Gastrocnemius medialis (tissue), 4 donors: ENCODE measurements at regions not wholly inside any gene's neighbourhood (a gene's known extent, or its start where the extent isn't known, plus 50 kb on each side); places are given as distances from the start of the nearest gene placed in this dataset.
A peak's percentile ranks its signal among the peaks of the same experiment; 100 is the strongest.

ENCODE experiments used
- ATAC-seq, 2 donors: fragments of 150-250 bp; one replicate each; pipeline ENCODE4 v1.9.1; 2016
- DNase-seq, 2 donors: peaks; one replicate each; pipeline ENCODE4 v3.0.0-alpha.2; 2019
- H3K27ac ChIP-seq, 4 donors: fragments of 200-600 bp; sonication (generic); 1 replicate in 1 of 4; 2 replicates in 3 of 4; pipeline ENCODE4 v1.5.1; 2016 to 2018; ENCODE audit warnings: mild to moderate bottlenecking in 2 of 4, moderate library complexity in 1 of 4
- H3K27me3 ChIP-seq, 3 donors: fragments of 200-600 bp; sonication (generic) in 2 of 3; 1 replicate in 1 of 3; 2 replicates in 2 of 3; pipeline versions ENCODE4 v1.5.1 to v1.6.0; 2016 to 2019; ENCODE audit warnings: mild to moderate bottlenecking in 1 of 3, moderate library complexity in 1 of 3
- H3K36me3 ChIP-seq, 2 donors: fragments of 200-600 bp; sonication (generic) in 1 of 2; one replicate each; pipeline ENCODE4 v1.5.1; 2017 to 2018
- H3K4me1 ChIP-seq, 2 donors: fragments of 200-600 bp; sonication (generic) in 1 of 2; one replicate each; pipeline ENCODE4 v1.5.1; 2016 to 2017; ENCODE audit warnings: mild to moderate bottlenecking in 2 of 2
- H3K4me3 ChIP-seq, 4 donors: fragments of 200-600 bp; sonication (generic) in 3 of 4; 1 replicate in 1 of 4; 2 replicates in 3 of 4; pipeline ENCODE4 v1.5.1; 2016 to 2019; ENCODE audit warnings: mild to moderate bottlenecking in 2 of 4
- H3K9me3 ChIP-seq, 3 donors: fragments of 200-600 bp; sonication (generic) in 2 of 3; 1 replicate in 1 of 3; 2 replicates in 2 of 3; pipeline ENCODE4 v1.5.1; 2016 to 2019
- POLR2A ChIP-seq, 2 donors: fragments of 450-650 bp; IDR thresholded peaks; one replicate each; pipeline ENCODE4 v1.6.1; 2017; ENCODE audit warnings: antibody characterized with exemption in 2 of 2, mild to moderate bottlenecking in 2 of 2, moderate library complexity in 2 of 2
- in situ Hi-C, 4 donors: fragments of 200-750 bp; cut with MboI; loops; one replicate each; pipeline versions ENCODE4 v1.15.0 to v1.8.0; 2017; ENCODE audit warnings: low sequenced_read_pairs in 4 of 4
- intact Hi-C: fragments of 100-400 bp; cut with DNase I; formaldehyde crosslinking; loops from one replicate; pipeline ENCODE4 v1.15.1; 2023; ENCODE audit warnings: low total_unique reads
- TF ChIP-seq, protein P1 (sequence below), 5 experiments: fragments of 450-650 bp in 3 of 5; fragments of 200-600 bp in 2 of 5; sonication (generic) in 2 of 5; IDR thresholded peaks in 4 of 5; conservative IDR thresholded peaks in 1 of 5; 1 replicate in 4 of 5; 2 replicates in 1 of 5; pipeline ENCODE4 v1.5.1; 2016 to 2019; ENCODE audit warnings: antibody characterized with exemption in 5 of 5, mild to moderate bottlenecking in 3 of 5, moderate library complexity in 3 of 5

DNA sequence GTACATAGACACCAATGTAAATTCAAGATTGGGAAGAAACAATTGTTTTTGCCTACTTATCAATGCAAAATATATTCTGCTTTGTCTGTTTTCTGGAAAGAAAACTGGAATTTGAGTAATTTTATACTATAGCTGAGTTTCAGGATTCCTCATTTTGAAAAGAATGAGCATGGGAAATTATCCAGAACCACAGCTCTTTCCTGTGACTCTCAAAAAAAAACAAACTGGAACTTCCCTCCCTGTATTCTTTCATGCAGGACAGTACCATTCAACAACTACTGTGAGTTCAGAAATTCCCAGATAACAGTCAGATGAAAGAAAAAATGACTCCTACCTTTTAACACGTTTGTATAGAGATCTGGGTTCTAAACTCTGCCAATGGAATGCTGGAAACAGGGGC, 372.4 kb downstream of the TGFB2 start:
- TF ChIP-seq POLR2A (IDR thresholded peaks at IDR 0.05) = no peak
- TF ChIP-seq, protein P1, sequence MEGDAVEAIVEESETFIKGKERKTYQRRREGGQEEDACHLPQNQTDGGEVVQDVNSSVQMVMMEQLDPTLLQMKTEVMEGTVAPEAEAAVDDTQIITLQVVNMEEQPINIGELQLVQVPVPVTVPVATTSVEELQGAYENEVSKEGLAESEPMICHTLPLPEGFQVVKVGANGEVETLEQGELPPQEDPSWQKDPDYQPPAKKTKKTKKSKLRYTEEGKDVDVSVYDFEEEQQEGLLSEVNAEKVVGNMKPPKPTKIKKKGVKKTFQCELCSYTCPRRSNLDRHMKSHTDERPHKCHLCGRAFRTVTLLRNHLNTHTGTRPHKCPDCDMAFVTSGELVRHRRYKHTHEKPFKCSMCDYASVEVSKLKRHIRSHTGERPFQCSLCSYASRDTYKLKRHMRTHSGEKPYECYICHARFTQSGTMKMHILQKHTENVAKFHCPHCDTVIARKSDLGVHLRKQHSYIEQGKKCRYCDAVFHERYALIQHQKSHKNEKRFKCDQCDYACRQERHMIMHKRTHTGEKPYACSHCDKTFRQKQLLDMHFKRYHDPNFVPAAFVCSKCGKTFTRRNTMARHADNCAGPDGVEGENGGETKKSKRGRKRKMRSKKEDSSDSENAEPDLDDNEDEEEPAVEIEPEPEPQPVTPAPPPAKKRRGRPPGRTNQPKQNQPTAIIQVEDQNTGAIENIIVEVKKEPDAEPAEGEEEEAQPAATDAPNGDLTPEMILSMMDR (IDR thresholded peaks at IDR 0.05 in 4 of 5, conservative IDR thresholded peaks at IDR 0.05 in 1 of 5) = no peak
- H3K4me3 ChIP-seq = no peak overlapping the region
- in situ Hi-C loops = no loop called here
- intact Hi-C loops = no loop called here
- no peak for ATAC-seq
- no peaks in the 10 kb centered on the region for H3K4me1 ChIP-seq
- H3K27me3 ChIP-seq = no peaks in the 10 kb centered on the region
- no peaks in the 10 kb centered on the region for H3K36me3 ChIP-seq
- peak overlapping the region in 1 of 4 donors; percentile 1 for H3K27ac ChIP-seq
- DNase-seq = no peak
- H3K9me3 ChIP-seq = no peaks in the 10 kb centered on the region

DNA sequence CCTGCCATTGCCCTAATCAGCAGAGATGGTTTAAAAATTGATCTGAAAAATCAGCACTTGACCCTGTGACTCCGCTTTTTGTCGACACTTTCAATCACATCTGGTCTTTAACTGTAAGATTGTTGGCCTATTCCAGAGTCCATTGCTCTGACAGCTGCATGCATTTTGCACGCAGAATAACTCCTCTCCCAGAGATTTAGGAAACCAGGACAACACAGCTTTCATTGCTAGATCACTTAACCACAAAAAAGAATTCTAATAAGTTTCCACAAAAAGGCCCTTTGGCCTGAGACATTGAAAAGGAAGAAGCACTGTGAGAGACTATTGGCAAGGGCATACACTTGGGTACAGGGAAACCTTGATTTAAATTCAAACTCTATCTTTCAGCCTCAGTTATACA, 373.1 kb downstream of the TGFB2 start:
- peak overlapping the region in 1 of 4 donors; percentile 1 for H3K27ac ChIP-seq
- H3K4me1 ChIP-seq = no peaks in the 10 kb centered on the region
- no peak for ATAC-seq
- intact Hi-C loops = no loop called here
- in situ Hi-C loops = no loop called here
- no peak overlapping the region for H3K4me3 ChIP-seq
- no peak for DNase-seq
- no peaks in the 10 kb centered on the region for H3K36me3 ChIP-seq
- no peaks in the 10 kb centered on the region for H3K9me3 ChIP-seq
- H3K27me3 ChIP-seq = no peaks in the 10 kb centered on the region
- TF ChIP-seq, protein P1 (IDR thresholded peaks at IDR 0.05 in 4 of 5, conservative IDR thresholded peaks at IDR 0.05 in 1 of 5) = no peak
- no peak for TF ChIP-seq POLR2A (IDR thresholded peaks at IDR 0.05)

DNA sequence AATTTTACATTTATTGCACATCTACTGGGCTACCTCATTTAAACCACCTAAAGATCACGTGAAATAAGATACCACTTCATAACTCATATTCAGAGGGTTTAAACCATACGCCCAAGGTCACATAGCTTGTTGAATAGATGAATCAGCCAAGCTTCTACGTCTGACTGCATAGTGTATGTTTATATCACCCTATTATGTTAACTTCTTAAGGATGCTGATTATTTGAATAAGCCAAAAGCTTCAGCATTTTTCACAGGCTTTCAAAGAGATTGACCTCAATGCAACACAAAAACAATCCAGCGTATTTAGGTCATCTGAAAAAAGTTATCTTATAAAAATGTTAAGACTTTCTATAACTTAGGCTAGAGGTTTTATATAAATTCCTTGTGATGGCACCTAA, 373.8 kb downstream of the TGFB2 start:
- no peak overlapping the region for H3K27ac ChIP-seq
- no peaks in the 10 kb centered on the region for H3K9me3 ChIP-seq
- no peak for TF ChIP-seq POLR2A (IDR thresholded peaks at IDR 0.05)
- TF ChIP-seq, protein P1 (IDR thresholded peaks at IDR 0.05 in 4 of 5, conservative IDR thresholded peaks at IDR 0.05 in 1 of 5) = no peak
- H3K4me3 ChIP-seq = no peak overlapping the region
- no peak for DNase-seq
- no peaks in the 10 kb centered on the region for H3K36me3 ChIP-seq
- intact Hi-C loops = no loop called here
- no peaks in the 10 kb centered on the region for H3K27me3 ChIP-seq
- no peak for ATAC-seq
- in situ Hi-C loops = no loop called here
- no peaks in the 10 kb centered on the region for H3K4me1 ChIP-seq

DNA sequence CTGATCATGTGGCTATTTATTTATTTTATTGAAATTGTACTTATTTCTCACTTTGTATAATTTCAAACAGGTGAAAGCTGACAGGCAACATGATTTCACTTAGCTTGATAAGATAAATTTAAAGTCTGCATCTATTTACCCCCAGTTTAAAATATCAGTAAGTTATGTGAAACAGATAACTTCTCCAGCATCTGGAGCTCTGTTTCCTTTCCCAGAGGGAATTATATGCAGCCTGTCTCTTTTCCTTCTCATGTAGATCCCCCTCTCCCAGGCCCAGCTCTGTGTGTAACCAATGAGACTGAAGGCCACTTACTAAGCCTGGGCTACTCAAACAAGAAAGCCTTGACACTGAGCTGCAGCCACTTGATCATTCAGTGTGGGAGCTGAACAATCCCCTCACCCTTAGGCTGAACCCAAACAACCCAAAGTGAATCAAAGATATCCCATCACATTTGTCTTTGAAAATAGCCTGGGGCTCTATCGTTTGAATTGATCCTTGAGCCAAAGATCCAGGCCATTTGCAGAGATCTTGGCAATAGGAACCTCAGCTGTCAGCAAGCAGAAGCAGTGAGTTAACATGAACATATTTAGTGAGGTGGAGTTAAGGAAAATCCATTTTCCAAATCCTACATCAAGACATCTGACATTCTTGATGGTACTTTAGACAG, 383.9 kb downstream of the TGFB2 start:
- no peak for TF ChIP-seq POLR2A (IDR thresholded peaks at IDR 0.05)
- TF ChIP-seq, protein P1 (IDR thresholded peaks at IDR 0.05 in 4 of 5, conservative IDR thresholded peaks at IDR 0.05 in 1 of 5) = no peak
- Histone ChIP-seq H3K36me3 (no peaks in the 10 kb centered on the region), H3K27ac (no peak overlapping the region), H3K27me3 (no peaks in the 10 kb centered on the region), H3K9me3 (no peaks in the 10 kb centered on the region), H3K4me1 (no peaks in the 10 kb centered on the region), H3K4me3 (no peak overlapping the region)
- in situ Hi-C loops (no loop called here), intact Hi-C loops (no loop called here)
- ATAC-seq (no peak), DNase-seq (no peak)
